Gastroesophageal sphincter (tissue), 4 donors: ENCODE measurements at regions not wholly inside any gene's neighbourhood (a gene's known extent, or its start where the extent isn't known, plus 50 kb on each side); places are given as distances from the start of the nearest gene placed in this dataset.
"Not testable (repeated sequence)": the region's sequence is repeated elsewhere in the genome, so short reads cannot be mapped to it uniquely, and the experiment has no call there.

Experiments
- ATAC-seq: fragments of 150-250 bp; one replicate; pipeline ENCODE4 v1.9.1; 2016; ENCODE audit warnings: mild to moderate bottlenecking, moderate library complexity
- H3K27ac ChIP-seq, 4 donors: fragments of 200-600 bp; sonication (generic) in 3 of 4; 1 replicate in 3 of 4; 2 replicates in 1 of 4; pipeline ENCODE4 v1.5.1; 2016 to 2019
- H3K27me3 ChIP-seq: fragments of 200-600 bp; sonication (generic); one replicate; pipeline ENCODE4 v1.5.1; 2019
- H3K36me3 ChIP-seq, 2 donors: fragments of 200-600 bp; sonication (generic); one replicate each; pipeline ENCODE4 v1.5.1; 2019; ENCODE audit warnings: control low read depth in 1 of 2
- H3K4me1 ChIP-seq, 3 donors: fragments of 200-600 bp; sonication (generic); 1 replicate in 2 of 3; 2 replicates in 1 of 3; pipeline ENCODE4 v1.5.1; 2016 to 2019; ENCODE audit warnings: control low read depth in 2 of 3
- H3K4me3 ChIP-seq, 2 donors: fragments of 200-600 bp; sonication (generic); one replicate each; pipeline ENCODE4 v1.5.1; 2019; ENCODE audit warnings: mild to moderate bottlenecking in 1 of 2, moderate library complexity in 1 of 2
- H3K9me3 ChIP-seq, 3 donors: fragments of 200-600 bp; sonication (generic); one replicate each; pipeline ENCODE4 v1.5.1; 2017 to 2019; ENCODE audit warnings: control low read depth in 2 of 3
- EP300 ChIP-seq: sonication (generic); formaldehyde crosslinking; IDR thresholded peaks from one replicate; pipeline ENCODE4 v1.6.1; 2017; ENCODE audit warnings: antibody characterized with exemption, mild to moderate bottlenecking
- POLR2A ChIP-seq, 2 donors: fragments of 450-650 bp; IDR thresholded peaks; one replicate each; pipeline ENCODE4 v1.6.1; 2017; ENCODE audit warnings: antibody characterized with exemption in 2 of 2, mild to moderate bottlenecking in 2 of 2, moderate library complexity in 1 of 2
- POLR2AphosphoS5 ChIP-seq: sonication (generic); formaldehyde crosslinking; IDR thresholded peaks from one replicate; pipeline ENCODE4 v1.6.1; 2017; ENCODE audit warnings: antibody characterized with exemption
- WGBS, 2 donors: methylation state at CpG; one replicate each; pipeline ENCODE4 v1.1.5; 2018; ENCODE audit warnings: low coverage in 1 of 2; 5-methylcytosine and 5-hydroxymethylcytosine counted together
- TF ChIP-seq, protein P1 (sequence below), 4 experiments: fragments of 200-600 bp in 2 of 4; fragments of 450-650 bp in 2 of 4; sonication (generic) in 1 of 4; IDR thresholded peaks; one replicate each; pipeline ENCODE4 v1.5.1; 2017 to 2019; ENCODE audit warnings: antibody characterized with exemption in 4 of 4, mild to moderate bottlenecking in 2 of 4, moderate library complexity in 2 of 4

DNA sequence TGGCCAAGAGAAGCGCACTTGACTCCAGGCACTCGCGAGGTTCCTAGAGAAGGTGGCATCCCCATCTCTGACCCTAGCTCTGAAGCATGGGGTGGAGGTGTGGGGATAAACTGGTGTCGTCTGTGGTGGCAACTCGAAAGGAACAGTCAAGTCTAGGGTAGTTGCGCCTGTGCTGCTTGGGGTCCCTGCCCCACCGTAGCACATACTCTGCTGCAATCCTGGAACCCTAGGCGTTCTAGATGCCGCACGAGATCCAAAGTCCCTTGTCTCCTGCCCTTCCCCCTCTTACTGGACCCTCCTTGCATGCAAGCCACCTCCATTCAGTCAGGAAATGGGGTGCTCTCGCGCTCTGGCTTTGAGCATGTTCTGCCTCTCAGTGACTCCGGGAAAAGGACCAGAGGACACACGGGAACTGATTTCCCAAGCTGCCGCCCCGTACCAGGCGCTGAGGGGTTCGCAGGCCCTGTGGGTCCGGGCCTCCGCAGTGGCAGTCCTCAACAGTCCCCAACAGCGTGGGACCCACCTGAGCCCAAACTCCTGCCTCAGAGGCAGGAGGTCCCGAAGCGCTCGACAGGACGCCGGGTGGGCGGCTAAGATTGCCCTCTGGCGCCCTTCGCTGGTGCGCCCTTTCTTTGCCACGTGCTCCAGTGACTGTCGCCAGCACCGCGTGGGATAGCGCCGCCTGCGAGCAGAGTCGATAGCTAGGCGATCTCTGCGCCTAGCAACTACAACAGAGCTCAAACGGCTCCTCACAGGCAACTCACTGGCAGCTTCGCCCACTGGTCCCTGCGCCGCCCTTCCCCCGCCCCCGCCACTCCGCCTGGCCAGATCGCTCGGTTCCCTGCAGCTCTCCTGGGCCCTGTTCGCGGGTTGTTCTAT, 452.0 kb downstream of the REEP3 start:
- no peaks in the 10 kb centered on the region for H3K36me3 ChIP-seq
- H3K4me1 ChIP-seq, result no peaks in the 10 kb centered on the region
- no peaks in the 10 kb centered on the region for H3K27me3 ChIP-seq
- 96% methylated on average over 13 of the region's 51 CpGs; no CpG with 5 or more reads in 1 of the 2 donors for WGBS, 2 donors
- no peak overlapping the region for H3K4me3 ChIP-seq
- peaks cover 0 to 12% (median 0%) of the 10 kb centered on the region in 3 donors for H3K9me3 ChIP-seq
- TF ChIP-seq, protein P1, sequence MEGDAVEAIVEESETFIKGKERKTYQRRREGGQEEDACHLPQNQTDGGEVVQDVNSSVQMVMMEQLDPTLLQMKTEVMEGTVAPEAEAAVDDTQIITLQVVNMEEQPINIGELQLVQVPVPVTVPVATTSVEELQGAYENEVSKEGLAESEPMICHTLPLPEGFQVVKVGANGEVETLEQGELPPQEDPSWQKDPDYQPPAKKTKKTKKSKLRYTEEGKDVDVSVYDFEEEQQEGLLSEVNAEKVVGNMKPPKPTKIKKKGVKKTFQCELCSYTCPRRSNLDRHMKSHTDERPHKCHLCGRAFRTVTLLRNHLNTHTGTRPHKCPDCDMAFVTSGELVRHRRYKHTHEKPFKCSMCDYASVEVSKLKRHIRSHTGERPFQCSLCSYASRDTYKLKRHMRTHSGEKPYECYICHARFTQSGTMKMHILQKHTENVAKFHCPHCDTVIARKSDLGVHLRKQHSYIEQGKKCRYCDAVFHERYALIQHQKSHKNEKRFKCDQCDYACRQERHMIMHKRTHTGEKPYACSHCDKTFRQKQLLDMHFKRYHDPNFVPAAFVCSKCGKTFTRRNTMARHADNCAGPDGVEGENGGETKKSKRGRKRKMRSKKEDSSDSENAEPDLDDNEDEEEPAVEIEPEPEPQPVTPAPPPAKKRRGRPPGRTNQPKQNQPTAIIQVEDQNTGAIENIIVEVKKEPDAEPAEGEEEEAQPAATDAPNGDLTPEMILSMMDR (IDR thresholded peaks at IDR 0.05), result no peak
- TF ChIP-seq POLR2AphosphoS5 (no peak), POLR2A (IDR thresholded peaks at IDR 0.05) (no peak), EP300 (no peak)
- no peak for ATAC-seq
- H3K27ac ChIP-seq, result no peak overlapping the region

DNA sequence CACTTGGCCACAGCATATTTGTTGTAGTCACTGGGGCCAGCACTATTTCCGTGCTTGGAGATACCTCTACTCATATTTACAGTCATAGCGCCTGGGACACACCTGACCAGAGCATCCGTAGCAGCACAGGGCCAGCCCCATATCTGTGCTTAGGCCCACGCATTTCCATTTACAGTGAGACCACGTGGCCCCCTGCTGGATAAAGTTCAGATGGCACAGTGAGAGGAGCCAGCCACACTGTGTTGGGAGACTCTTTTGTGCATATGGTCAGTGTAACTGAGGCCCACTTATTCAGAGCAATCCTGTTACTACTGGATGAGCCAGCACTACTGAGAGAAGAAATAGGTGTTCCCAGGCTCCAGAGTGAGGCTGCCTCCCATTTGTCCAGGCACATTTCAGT, 455.3 kb downstream of the REEP3 start:
- Histone ChIP-seq H3K9me3 (peaks cover 0 to under 1% (median 0%) of the 10 kb centered on the region in 3 donors), H3K4me3 (no peak overlapping the region), H3K4me1 (no peaks in the 10 kb centered on the region), H3K36me3 (no peaks in the 10 kb centered on the region), H3K27ac (no peak overlapping the region), H3K27me3 (no peaks in the 10 kb centered on the region)
- no CpG with 5 or more reads among the region's 5 CpGs for WGBS, 2 donors
- no peak for ATAC-seq
- no peak for TF ChIP-seq POLR2AphosphoS5
- TF ChIP-seq, protein P1 (IDR thresholded peaks at IDR 0.05), result peak in 2 of 4 experiments; percentile 8 to 28

DNA sequence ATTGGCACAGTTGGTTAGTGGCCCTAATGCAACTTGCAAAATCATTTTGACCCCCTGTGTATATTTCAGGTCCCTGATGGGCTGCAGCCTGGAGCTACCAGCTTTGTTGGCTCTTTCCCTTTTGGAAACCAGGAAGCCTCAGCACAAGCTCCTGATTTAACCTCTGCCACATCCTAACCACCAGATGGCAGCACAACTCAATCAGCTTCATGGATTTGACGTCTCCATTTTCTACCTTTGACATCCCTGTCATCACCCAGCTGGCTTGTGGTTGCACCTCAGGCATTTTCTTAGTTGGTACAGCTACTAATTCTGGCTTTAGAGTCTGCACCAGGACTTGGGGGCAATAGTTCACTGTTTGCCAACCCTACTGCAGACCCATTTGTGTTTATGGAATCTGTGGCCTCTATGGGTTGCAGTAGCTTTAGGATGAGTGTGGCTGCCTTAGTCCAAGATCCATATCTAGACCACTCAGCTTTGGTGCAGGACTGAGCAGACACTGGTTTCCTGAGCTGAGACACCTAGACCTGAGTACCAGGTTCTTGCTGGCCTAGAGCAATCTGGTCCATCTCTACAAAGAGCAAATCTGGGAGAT, 456.2 kb downstream of the REEP3 start:
- no peak for ATAC-seq
- TF ChIP-seq POLR2A (IDR thresholded peaks at IDR 0.05), result no peak
- TF ChIP-seq POLR2AphosphoS5, result no peak
- TF ChIP-seq, protein P1 (IDR thresholded peaks at IDR 0.05), result peak in 1 of 4 experiments; percentile 33
- TF ChIP-seq EP300, result no peak
- H3K27me3 ChIP-seq, result no peaks in the 10 kb centered on the region
- no peak overlapping the region for H3K4me3 ChIP-seq
- H3K4me1 ChIP-seq, result no peaks in the 10 kb centered on the region
- 0 to 27% methylated on average over 1 of the region's 1 CpG for WGBS, 2 donors
- no peaks in the 10 kb centered on the region for H3K36me3 ChIP-seq
- H3K27ac ChIP-seq, result no peak overlapping the region
- peaks cover 0 to 4% (median 0%) of the 10 kb centered on the region in 3 donors for H3K9me3 ChIP-seq

DNA sequence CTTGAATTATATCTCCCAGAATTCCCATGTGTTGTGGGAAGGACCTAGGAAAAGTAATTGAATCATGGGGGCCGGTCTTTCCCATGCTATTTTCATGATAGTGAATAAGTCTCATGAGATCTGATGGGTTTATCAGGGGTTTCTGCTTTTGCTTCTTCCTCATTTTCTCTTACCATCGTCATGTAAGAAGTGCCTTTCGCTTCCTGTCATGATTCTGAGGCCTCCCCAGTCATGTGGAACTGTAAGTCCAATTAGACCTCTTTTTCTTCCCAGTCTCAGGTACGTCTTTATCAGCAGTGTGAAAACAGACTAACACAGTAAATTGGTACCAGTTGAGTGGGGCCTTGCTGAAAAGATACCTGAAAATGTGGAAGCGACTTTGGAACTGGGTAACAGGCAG, 459.7 kb downstream of the REEP3 start:
- 24 to 27% methylated on average over 3 of the region's 5 CpGs for WGBS, 2 donors
- H3K36me3 ChIP-seq, H3K4me1 ChIP-seq, H3K9me3 ChIP-seq, H3K4me3 ChIP-seq, H3K27ac ChIP-seq, ATAC-seq, H3K27me3 ChIP-seq: not testable (repeated sequence)

DNA sequence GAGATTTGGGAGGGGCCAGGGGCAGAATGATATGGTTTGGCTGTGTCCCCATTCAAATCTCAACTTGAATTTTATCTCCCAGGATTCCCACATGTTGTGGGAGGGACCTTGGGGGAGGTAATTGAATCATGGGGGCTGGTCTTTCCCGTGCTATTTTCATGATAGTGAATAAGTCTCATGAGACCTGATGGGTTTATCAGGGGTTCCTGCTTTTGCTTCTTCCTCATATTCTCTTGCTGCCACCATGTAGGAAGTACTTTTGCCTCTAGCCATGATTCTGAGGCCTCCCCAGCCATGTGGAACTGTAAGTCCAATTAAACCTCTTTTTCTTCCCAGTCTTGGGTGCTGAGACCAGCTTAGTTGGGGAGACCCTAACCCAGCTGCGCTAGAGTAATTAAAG, 462.9 kb downstream of the REEP3 start:
- not testable (repeated sequence) for ATAC-seq, H3K27me3 ChIP-seq, H3K9me3 ChIP-seq, H3K4me1 ChIP-seq, H3K4me3 ChIP-seq, H3K36me3 ChIP-seq, H3K27ac ChIP-seq
- 0 to 50% methylated on average over 1 to 2 of the region's 2 CpGs for WGBS, 2 donors

DNA sequence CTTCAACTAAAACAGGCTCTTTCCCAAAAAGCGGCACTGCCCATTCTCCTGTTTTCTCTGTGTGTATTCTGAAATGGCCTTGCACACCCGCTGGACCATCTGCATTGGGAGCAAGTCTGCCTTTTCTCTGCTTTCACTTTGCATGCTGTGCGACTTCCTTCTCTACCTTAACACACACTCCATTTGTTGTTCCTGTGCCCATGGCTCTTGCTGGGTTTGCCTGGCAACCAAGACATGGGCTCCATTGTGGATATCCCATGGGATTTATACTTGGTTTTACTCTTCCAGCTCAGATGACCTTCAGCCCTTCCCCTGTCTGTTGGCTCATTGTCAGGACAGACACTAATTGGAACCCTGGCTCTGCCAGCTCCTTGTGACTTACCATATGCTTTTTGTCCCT, 465.3 kb downstream of the REEP3 start:
- Histone ChIP-seq H3K27ac (no peak overlapping the region), H3K4me1 (no peaks in the 10 kb centered on the region), H3K4me3 (no peak overlapping the region), H3K27me3 (no peaks in the 10 kb centered on the region), H3K36me3 (no peaks in the 10 kb centered on the region), H3K9me3 (peaks cover 0 to 3% (median 0%) of the 10 kb centered on the region in 3 donors)
- WGBS, 2 donors, result 86 to 90% methylated on average over 3 of the region's 3 CpGs
- ATAC-seq, result no peak
- TF ChIP-seq, protein P1 (IDR thresholded peaks at IDR 0.05), result no peak
- TF ChIP-seq EP300 (no peak), POLR2AphosphoS5 (no peak), POLR2A (IDR thresholded peaks at IDR 0.05) (no peak)
